GM19035 (cell line): ENCODE measurements at regions not wholly inside any gene's neighbourhood (a gene's known extent, or its start where the extent isn't known, plus 50 kb on each side); places are given as distances from the start of the nearest gene placed in this dataset.
A peak's percentile ranks its signal among the peaks of the same experiment; 100 is the strongest.
"Not testable (repeated sequence)": the region's sequence is repeated elsewhere in the genome, so short reads cannot be mapped to it uniquely, and the experiment has no call there.

Experiments used
- ATAC-seq: cut with Tn5 transposase; IDR thresholded peaks from one replicate; pipeline ENCODE4 v1.9.1; 2021; ENCODE audit not compliant: unreplicated experiment

GRCh38 chr15:50857763-50858162 is 50.7 kb upstream of the AP4E1 start:
- no peak for ATAC-seq

GRCh38 chr15:50854601-50855490 is 53.6 kb upstream of the AP4E1 start:
- peak; percentile 98 for ATAC-seq

GRCh38 chr15:50850003-50850402 is 58.5 kb upstream of the AP4E1 start:
- ATAC-seq = no peak

GRCh38 chr15:50848349-50848748 is 60.1 kb upstream of the AP4E1 start:
- no peak for ATAC-seq

- ATAC-seq = not testable (repeated sequence)
Measured at GRCh38 chr15:50845181-50845580, 63.3 kb upstream of the AP4E1 start.

GRCh38 chr15:50840520-50840919 is 68.0 kb upstream of the AP4E1 start:
- no peak for ATAC-seq

- ATAC-seq = no peak
Measured at GRCh38 chr15:50837256-50837770, 71.2 kb upstream of the AP4E1 start.

- no peak for ATAC-seq
Measured at GRCh38 chr15:50830477-50831354, 65.2 kb upstream of the SPPL2A start.

- no peak for ATAC-seq
Measured at GRCh38 chr15:50828610-50829206, 63.2 kb upstream of the SPPL2A start.

GRCh38 chr15:50825946-50826345 is 60.4 kb upstream of the SPPL2A start:
- ATAC-seq = no peak

- no peak for ATAC-seq
Measured at GRCh38 chr15:50824514-50824913, 59.0 kb upstream of the SPPL2A start.

- no peak for ATAC-seq
Measured at GRCh38 chr15:50823281-50823680, 57.8 kb upstream of the SPPL2A start.

GRCh38 chr15:50821476-50821875 is 56.0 kb upstream of the SPPL2A start:
- ATAC-seq = no peak

- no peak for ATAC-seq
Measured at GRCh38 chr15:50820808-50821382, 55.4 kb upstream of the SPPL2A start.

- ATAC-seq = no peak
Measured at GRCh38 chr15:50819344-50819743, 53.8 kb upstream of the SPPL2A start.

GRCh38 chr15:50815958-50816590 is 50.6 kb upstream of the SPPL2A start:
- ATAC-seq = no peak
